Gastroesophageal sphincter (tissue), 4 donors: ENCODE measurements at regions not wholly inside any gene's neighbourhood (a gene's known extent, or its start where the extent isn't known, plus 50 kb on each side); places are given as distances from the start of the nearest gene placed in this dataset.

ENCODE experiments used
- ATAC-seq: fragments of 150-250 bp; one replicate; pipeline ENCODE4 v1.9.1; 2016; ENCODE audit warnings: mild to moderate bottlenecking, moderate library complexity
- H3K27ac ChIP-seq, 4 donors: fragments of 200-600 bp; sonication (generic) in 3 of 4; 1 replicate in 3 of 4; 2 replicates in 1 of 4; pipeline ENCODE4 v1.5.1; 2016 to 2019
- H3K27me3 ChIP-seq: fragments of 200-600 bp; sonication (generic); one replicate; pipeline ENCODE4 v1.5.1; 2019
- H3K36me3 ChIP-seq, 2 donors: fragments of 200-600 bp; sonication (generic); one replicate each; pipeline ENCODE4 v1.5.1; 2019; ENCODE audit warnings: control low read depth in 1 of 2
- H3K4me1 ChIP-seq, 3 donors: fragments of 200-600 bp; sonication (generic); 1 replicate in 2 of 3; 2 replicates in 1 of 3; pipeline ENCODE4 v1.5.1; 2016 to 2019; ENCODE audit warnings: control low read depth in 2 of 3
- H3K4me3 ChIP-seq, 2 donors: fragments of 200-600 bp; sonication (generic); one replicate each; pipeline ENCODE4 v1.5.1; 2019; ENCODE audit warnings: mild to moderate bottlenecking in 1 of 2, moderate library complexity in 1 of 2
- H3K9me3 ChIP-seq, 3 donors: fragments of 200-600 bp; sonication (generic); one replicate each; pipeline ENCODE4 v1.5.1; 2017 to 2019; ENCODE audit warnings: control low read depth in 2 of 3
- EP300 ChIP-seq: sonication (generic); formaldehyde crosslinking; IDR thresholded peaks from one replicate; pipeline ENCODE4 v1.6.1; 2017; ENCODE audit warnings: antibody characterized with exemption, mild to moderate bottlenecking
- POLR2A ChIP-seq, 2 donors: fragments of 450-650 bp; IDR thresholded peaks; one replicate each; pipeline ENCODE4 v1.6.1; 2017; ENCODE audit warnings: antibody characterized with exemption in 2 of 2, mild to moderate bottlenecking in 2 of 2, moderate library complexity in 1 of 2
- POLR2AphosphoS5 ChIP-seq: sonication (generic); formaldehyde crosslinking; IDR thresholded peaks from one replicate; pipeline ENCODE4 v1.6.1; 2017; ENCODE audit warnings: antibody characterized with exemption
- WGBS, 2 donors: methylation state at CpG; one replicate each; pipeline ENCODE4 v1.1.5; 2018; ENCODE audit warnings: low coverage in 1 of 2; 5-methylcytosine and 5-hydroxymethylcytosine counted together
- TF ChIP-seq, protein P1 (sequence below), 4 experiments: fragments of 200-600 bp in 2 of 4; fragments of 450-650 bp in 2 of 4; sonication (generic) in 1 of 4; IDR thresholded peaks; one replicate each; pipeline ENCODE4 v1.5.1; 2017 to 2019; ENCODE audit warnings: antibody characterized with exemption in 4 of 4, mild to moderate bottlenecking in 2 of 4, moderate library complexity in 2 of 4

DNA sequence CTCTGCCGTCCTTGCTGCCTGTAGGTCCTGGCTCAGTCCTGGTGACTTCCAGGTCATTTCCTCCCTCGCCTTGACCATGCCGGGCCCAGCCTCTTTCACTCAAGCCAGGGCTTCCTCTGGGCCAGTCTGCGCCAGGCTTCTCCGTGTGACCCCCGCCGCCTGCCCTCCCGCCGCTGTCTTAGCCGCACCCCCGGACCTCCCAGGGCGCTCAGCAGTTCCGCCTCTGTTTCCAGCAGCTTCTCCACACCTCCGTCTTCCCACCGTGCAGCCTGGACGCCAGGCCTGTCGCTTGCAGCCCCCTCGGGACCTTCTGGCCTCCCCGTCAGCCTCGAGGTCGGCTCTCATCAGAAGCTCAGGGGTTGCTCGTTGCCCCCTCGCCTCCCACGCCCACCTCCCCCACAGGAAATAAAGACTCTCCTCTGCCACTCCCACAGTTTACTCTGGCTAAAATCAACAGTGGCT is 123.0 kb upstream of the FZD8 start:
- Histone ChIP-seq H3K4me1 (peaks cover 0 to 6% (median 0%) of the 10 kb centered on the region in 3 donors), H3K27me3 (no peaks in the 10 kb centered on the region), H3K27ac (no peak overlapping the region), H3K4me3 (no peak overlapping the region), H3K36me3 (no peaks in the 10 kb centered on the region), H3K9me3 (no peaks in the 10 kb centered on the region)
- no peak for TF ChIP-seq POLR2A (IDR thresholded peaks at IDR 0.05)
- TF ChIP-seq, protein P1, sequence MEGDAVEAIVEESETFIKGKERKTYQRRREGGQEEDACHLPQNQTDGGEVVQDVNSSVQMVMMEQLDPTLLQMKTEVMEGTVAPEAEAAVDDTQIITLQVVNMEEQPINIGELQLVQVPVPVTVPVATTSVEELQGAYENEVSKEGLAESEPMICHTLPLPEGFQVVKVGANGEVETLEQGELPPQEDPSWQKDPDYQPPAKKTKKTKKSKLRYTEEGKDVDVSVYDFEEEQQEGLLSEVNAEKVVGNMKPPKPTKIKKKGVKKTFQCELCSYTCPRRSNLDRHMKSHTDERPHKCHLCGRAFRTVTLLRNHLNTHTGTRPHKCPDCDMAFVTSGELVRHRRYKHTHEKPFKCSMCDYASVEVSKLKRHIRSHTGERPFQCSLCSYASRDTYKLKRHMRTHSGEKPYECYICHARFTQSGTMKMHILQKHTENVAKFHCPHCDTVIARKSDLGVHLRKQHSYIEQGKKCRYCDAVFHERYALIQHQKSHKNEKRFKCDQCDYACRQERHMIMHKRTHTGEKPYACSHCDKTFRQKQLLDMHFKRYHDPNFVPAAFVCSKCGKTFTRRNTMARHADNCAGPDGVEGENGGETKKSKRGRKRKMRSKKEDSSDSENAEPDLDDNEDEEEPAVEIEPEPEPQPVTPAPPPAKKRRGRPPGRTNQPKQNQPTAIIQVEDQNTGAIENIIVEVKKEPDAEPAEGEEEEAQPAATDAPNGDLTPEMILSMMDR (IDR thresholded peaks at IDR 0.05) = no peak
- TF ChIP-seq EP300 = no peak
- TF ChIP-seq POLR2AphosphoS5 = no peak
- ATAC-seq = no peak
- 29 to 61% methylated on average over 13 to 17 of the region's 24 CpGs for WGBS, 2 donors

- ATAC-seq = no peak
- no peaks in the 10 kb centered on the region for H3K36me3 ChIP-seq
- no peak overlapping the region for H3K4me3 ChIP-seq
- no peaks in the 10 kb centered on the region for H3K27me3 ChIP-seq
- H3K4me1 ChIP-seq = no peaks in the 10 kb centered on the region
- 71 to 78% methylated on average over 6 of the region's 6 CpGs for WGBS, 2 donors
- H3K9me3 ChIP-seq = no peaks in the 10 kb centered on the region
- TF ChIP-seq POLR2AphosphoS5 (no peak), EP300 (no peak)
- TF ChIP-seq, protein P1 (IDR thresholded peaks at IDR 0.05) = no peak
- H3K27ac ChIP-seq = no peak overlapping the region
Measured at GRCh38 chr10:35762311-35763030, 120.4 kb upstream of the FZD8 start.

DNA sequence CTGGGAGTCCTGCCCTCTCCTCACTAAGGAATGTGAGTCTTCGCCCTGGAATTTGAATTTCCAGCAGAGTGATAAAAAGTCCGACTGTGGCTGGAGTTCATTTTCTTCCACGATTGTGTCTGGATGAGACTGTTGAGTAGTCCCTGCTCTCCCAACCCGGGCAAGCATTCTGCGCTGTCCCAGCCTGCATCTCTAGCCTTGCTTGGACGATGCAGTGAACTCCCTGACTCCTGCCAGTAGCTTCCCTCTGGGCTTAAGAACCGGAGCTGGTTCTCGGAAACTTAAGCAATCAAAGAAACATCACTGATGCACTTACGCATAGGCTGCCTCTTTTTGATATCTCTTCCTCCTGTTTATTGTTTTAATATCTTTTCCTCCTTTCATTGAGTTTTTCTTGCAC is 116.0 kb upstream of the FZD8 start:
- no peak overlapping the region for H3K27ac ChIP-seq
- no peaks in the 10 kb centered on the region for H3K9me3 ChIP-seq
- no peak for TF ChIP-seq POLR2A (IDR thresholded peaks at IDR 0.05)
- WGBS, 2 donors = 83 to 86% methylated on average over 6 of the region's 9 CpGs
- no peaks in the 10 kb centered on the region for H3K36me3 ChIP-seq
- peak; percentile 76 for ATAC-seq
- H3K27me3 ChIP-seq = no peaks in the 10 kb centered on the region
- H3K4me1 ChIP-seq = no peaks in the 10 kb centered on the region
- no peak overlapping the region for H3K4me3 ChIP-seq

DNA sequence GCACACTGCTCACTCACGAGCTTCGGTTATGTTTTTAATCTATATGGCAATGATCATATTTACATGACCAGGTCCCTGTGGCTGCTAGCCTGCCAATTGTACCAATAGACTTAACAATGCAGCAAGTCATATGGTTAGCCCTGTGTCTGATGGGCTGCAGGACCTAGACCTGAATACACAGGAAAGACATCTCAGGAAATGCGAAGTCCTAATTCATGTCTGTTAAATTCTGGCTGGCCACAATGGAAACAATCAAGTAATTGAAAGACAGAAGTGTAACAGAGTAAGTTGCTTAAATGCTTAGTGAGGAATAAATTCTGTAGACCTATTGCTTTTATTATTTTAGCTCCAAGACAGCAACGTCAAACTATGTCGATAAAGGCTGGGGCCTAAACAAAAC is 112.4 kb upstream of the FZD8 start:
- ATAC-seq = no peak
- Histone ChIP-seq H3K9me3 (no peaks in the 10 kb centered on the region), H3K4me1 (no peaks in the 10 kb centered on the region), H3K36me3 (no peaks in the 10 kb centered on the region), H3K4me3 (no peak overlapping the region), H3K27me3 (no peaks in the 10 kb centered on the region), H3K27ac (no peak overlapping the region)
- WGBS, 2 donors = 43 to 68% methylated on average over 2 to 5 of the region's 5 CpGs
- TF ChIP-seq EP300 (no peak), POLR2AphosphoS5 (no peak), POLR2A (IDR thresholded peaks at IDR 0.05) (no peak)

- Histone ChIP-seq H3K27me3 (no peaks in the 10 kb centered on the region), H3K4me3 (no peak overlapping the region), H3K27ac (no peak overlapping the region), H3K4me1 (no peaks in the 10 kb centered on the region), H3K36me3 (no peaks in the 10 kb centered on the region), H3K9me3 (no peaks in the 10 kb centered on the region)
- ATAC-seq = no peak
- 51 to 52% methylated on average over 8 to 9 of the region's 11 CpGs for WGBS, 2 donors
- TF ChIP-seq, protein P1 (IDR thresholded peaks at IDR 0.05) = no peak
- TF ChIP-seq EP300 (no peak), POLR2A (IDR thresholded peaks at IDR 0.05) (no peak), POLR2AphosphoS5 (no peak)
Measured at GRCh38 chr10:35752469-35753461, 110.7 kb upstream of the FZD8 start.
